Esophagus squamous epithelium (tissue), 5 donors: ENCODE measurements at regions not wholly inside any gene's neighbourhood (a gene's known extent, or its start where the extent isn't known, plus 50 kb on each side); places are given as distances from the start of the nearest gene placed in this dataset.

Experiments
- DNase-seq: peaks from one replicate; lab custom pipeline; 2025; lab: John Stamatoyannopoulos, UW
- H3K27ac ChIP-seq, 4 donors: fragments of 200-600 bp; sonication (generic); one replicate each; pipeline ENCODE4 v1.5.1; 2016 to 2019; ENCODE audit warnings: mild to moderate bottlenecking in 1 of 4
- H3K27me3 ChIP-seq, 4 donors: fragments of 200-600 bp; sonication (generic); 1 replicate in 3 of 4; 2 replicates in 1 of 4; pipeline versions ENCODE4 v1.5.1 to v1.6.0; 2017 to 2021; ENCODE audit warnings: antibody characterized with exemption in 1 of 4
- H3K36me3 ChIP-seq, 3 donors: fragments of 200-600 bp; sonication (generic); one replicate each; pipeline ENCODE4 v1.5.1; 2016 to 2019
- H3K4me1 ChIP-seq, 3 donors: fragments of 200-600 bp; sonication (generic); one replicate each; pipeline ENCODE4 v1.5.1; 2017 to 2019
- H3K4me3 ChIP-seq, 4 donors: fragments of 200-600 bp; sonication (generic); 1 replicate in 3 of 4; 2 replicates in 1 of 4; pipeline ENCODE4 v1.5.1; 2016 to 2019; ENCODE audit warnings: mild to moderate bottlenecking in 2 of 4, moderate library complexity in 1 of 4
- H3K9me3 ChIP-seq, 3 donors: fragments of 200-600 bp; sonication (generic); one replicate each; pipeline ENCODE4 v1.5.1; 2016 to 2019
- CTCF ChIP-seq, 6 experiments: fragments of 450-650 bp in 4 of 6; fragments of 200-600 bp in 2 of 6; sonication (generic) in 2 of 6; IDR thresholded peaks; one replicate each; pipeline ENCODE4 v1.5.1; 2016 to 2019; ENCODE audit warnings: antibody characterized with exemption in 6 of 6, mild to moderate bottlenecking in 4 of 6, moderate library complexity in 4 of 6
- POLR2A ChIP-seq, 4 donors: fragments of 450-650 bp; IDR thresholded peaks; one replicate each; pipeline ENCODE4 v1.6.1; 2017; ENCODE audit warnings: antibody characterized with exemption in 4 of 4, mild to moderate bottlenecking in 4 of 4, moderate library complexity in 3 of 4
- WGBS, 2 donors: methylation state at CpG; one replicate each; pipeline ENCODE4 v1.1.5; 2018; 5-methylcytosine and 5-hydroxymethylcytosine counted together
- intact Hi-C: fragments of 100-400 bp; cut with DNase I; formaldehyde crosslinking; loops from one replicate; pipeline ENCODE4 v1.15.0; 2022
- donor health status: DM: yes; HTN: yes; CAD: no.

DNA sequence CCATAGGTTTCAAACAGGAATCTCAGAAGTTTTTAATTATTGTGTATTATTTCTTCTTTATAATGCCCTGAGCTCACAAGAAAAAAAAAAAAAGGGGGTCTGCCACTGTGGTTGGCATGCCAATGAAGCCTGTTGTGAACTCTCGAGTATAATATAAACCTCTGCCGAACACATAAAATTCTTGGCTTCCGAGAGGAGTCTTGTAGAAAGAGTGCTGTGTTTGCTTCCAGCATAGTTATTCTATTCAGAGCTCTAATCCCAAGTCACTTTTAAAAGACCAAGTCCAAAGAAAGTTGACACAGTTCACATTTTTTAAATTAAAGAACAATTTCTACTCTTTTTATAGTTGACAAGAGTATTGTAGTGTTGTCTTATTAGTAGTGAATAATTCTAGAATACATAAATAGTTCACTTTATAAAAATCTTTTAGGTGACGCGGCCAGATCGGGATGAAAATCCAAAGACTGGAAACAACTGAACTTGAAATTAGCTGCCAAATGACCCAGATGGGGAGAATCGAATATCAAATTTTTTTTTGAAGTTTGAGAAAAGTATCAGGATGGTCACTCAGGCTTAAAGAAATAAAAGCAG is 293.2 kb downstream of the DUSP10 start:
- no peak for DNase-seq
- TF ChIP-seq CTCF (IDR thresholded peaks at IDR 0.05): no peak
- TF ChIP-seq POLR2A (IDR thresholded peaks at IDR 0.05): no peak
- 46 to 56% methylated on average over 7 of the region's 7 CpGs for WGBS, 2 donors
- Histone ChIP-seq H3K4me3 (no peak overlapping the region), H3K9me3 (no peaks in the 10 kb centered on the region), H3K27me3 (no peaks in the 10 kb centered on the region), H3K4me1 (no peaks in the 10 kb centered on the region), H3K27ac (no peak overlapping the region), H3K36me3 (no peaks in the 10 kb centered on the region)
- intact Hi-C loops: no loop called here

- DNase-seq: no peak
- intact Hi-C loops: no loop called here
- Histone ChIP-seq H3K9me3 (no peaks in the 10 kb centered on the region), H3K4me1 (no peaks in the 10 kb centered on the region), H3K27ac (no peak overlapping the region), H3K36me3 (no peaks in the 10 kb centered on the region), H3K27me3 (no peaks in the 10 kb centered on the region), H3K4me3 (no peak overlapping the region)
- TF ChIP-seq CTCF (IDR thresholded peaks at IDR 0.05) (no peak), POLR2A (IDR thresholded peaks at IDR 0.05) (no peak)
- WGBS, 2 donors: 72 to 77% methylated on average over 2 of the region's 2 CpGs
Observed at GRCh38 chr1:221449194-221449593, 292.7 kb downstream of the DUSP10 start.

DNA sequence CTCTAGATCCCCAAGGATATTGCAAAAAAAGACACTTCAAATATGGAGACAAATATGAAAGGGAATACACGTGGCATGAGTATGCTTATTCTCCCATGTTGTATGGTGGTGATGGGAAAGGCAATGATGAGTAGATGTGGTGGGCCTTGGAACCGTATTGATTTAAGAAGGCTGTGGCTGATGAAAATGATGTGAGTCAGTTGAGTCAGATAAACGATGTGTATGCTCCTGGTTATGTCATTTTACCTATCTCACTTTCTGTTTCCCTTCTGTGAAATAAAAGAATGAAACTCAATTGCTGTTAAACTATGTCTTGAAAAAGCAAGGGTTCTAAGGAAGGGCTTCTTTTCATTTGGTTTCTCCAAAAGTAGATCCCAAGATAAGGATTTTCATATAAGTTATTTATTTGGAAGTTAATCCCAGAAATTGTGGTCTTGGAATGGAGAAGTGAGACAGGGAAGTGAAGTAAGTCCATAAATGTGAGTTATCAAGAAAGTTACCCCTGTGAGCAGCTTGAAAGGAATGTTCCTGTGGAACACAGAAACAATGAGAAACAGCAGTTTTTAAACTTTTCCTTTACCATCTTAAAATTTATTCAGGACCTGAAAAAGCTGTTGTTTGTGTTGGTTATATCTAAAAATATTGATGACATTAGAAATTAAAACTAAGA is 292.0 kb downstream of the DUSP10 start:
- intact Hi-C loops: no loop called here
- Histone ChIP-seq H3K27ac (no peak overlapping the region), H3K27me3 (no peaks in the 10 kb centered on the region), H3K36me3 (no peaks in the 10 kb centered on the region), H3K9me3 (no peaks in the 10 kb centered on the region), H3K4me3 (no peak overlapping the region), H3K4me1 (no peaks in the 10 kb centered on the region)
- TF ChIP-seq POLR2A (IDR thresholded peaks at IDR 0.05) (no peak), CTCF (IDR thresholded peaks at IDR 0.05) (no peak)
- 58 to 59% methylated on average over 3 of the region's 3 CpGs for WGBS, 2 donors
- DNase-seq: no peak

- Histone ChIP-seq H3K27me3 (no peaks in the 10 kb centered on the region), H3K4me3 (no peak overlapping the region), H3K9me3 (no peaks in the 10 kb centered on the region), H3K4me1 (no peaks in the 10 kb centered on the region), H3K27ac (no peak overlapping the region), H3K36me3 (no peaks in the 10 kb centered on the region)
- TF ChIP-seq CTCF (IDR thresholded peaks at IDR 0.05): no peak
- TF ChIP-seq POLR2A (IDR thresholded peaks at IDR 0.05): no peak
- intact Hi-C loops: no loop called here
- WGBS, 2 donors: 52 to 57% methylated on average over 1 of the region's 1 CpG
- DNase-seq: no peak
Observed at GRCh38 chr1:221451741-221452140, 290.1 kb downstream of the DUSP10 start.

- intact Hi-C loops: no loop called here
- Histone ChIP-seq H3K27me3 (no peaks in the 10 kb centered on the region), H3K4me3 (no peak overlapping the region), H3K4me1 (peaks cover 0 to 3% (median 0%) of the 10 kb centered on the region in 3 donors), H3K27ac (no peak overlapping the region), H3K9me3 (no peaks in the 10 kb centered on the region), H3K36me3 (no peaks in the 10 kb centered on the region)
- TF ChIP-seq CTCF (IDR thresholded peaks at IDR 0.05) (no peak), POLR2A (IDR thresholded peaks at IDR 0.05) (no peak)
- 81 to 89% methylated on average over 2 of the region's 2 CpGs for WGBS, 2 donors
- no peak for DNase-seq
Observed at GRCh38 chr1:221454096-221454495, 287.8 kb downstream of the DUSP10 start.
